ENCODE measurements at regions not wholly inside any gene's neighbourhood (a gene's known extent, or its start where the extent isn't known, plus 50 kb on each side); places are given as distances from the start of the nearest gene placed in this dataset.

- Histone ChIP-seq H3K27ac (no peak overlapping the region), H3K27me3 (peaks cover 15% of the 10 kb centered on the region), H3K4me3 (no peak overlapping the region), H3K36me3 (no peaks in the 10 kb centered on the region), H3K9me3 (no peaks in the 10 kb centered on the region), H3K4me1 (no peaks in the 10 kb centered on the region)
- in situ Hi-C loops (cut with MboI; ENCODE audit: low pct_ligation_motif_present in 1 of 4, low pct_unique_long_range_greater_than_20kb in 1 of 4, low sequenced_read_pairs in 3 of 4) (no loop called here), intact Hi-C loops (cut with DNase I; ENCODE audit: low total_unique reads) (no loop called here)
- TF ChIP-seq POLR2AphosphoS5 (IDR thresholded peaks at IDR 0.05) (no peak), EP300 (IDR thresholded peaks at IDR 0.05; ENCODE audit: low read depth) (no peak), POLR2A (IDR thresholded peaks at IDR 0.05) (no peak), CTCF (IDR thresholded peaks at IDR 0.05) (no peak)
- DNase-seq, result no peak
- WGBS, 2 donors (ENCODE audit: low coverage in 1 of 2), result 55 to 61% methylated on average over 5 of the region's 5 CpGs
Observed at GRCh38 chr16:7088711-7089110, 243.9 kb upstream of the RBFOX1 start.

- Histone ChIP-seq H3K36me3 (no peaks in the 10 kb centered on the region), H3K4me3 (no peak overlapping the region), H3K9me3 (no peaks in the 10 kb centered on the region), H3K27ac (no peak overlapping the region), H3K27me3 (peaks cover 15% of the 10 kb centered on the region), H3K4me1 (no peaks in the 10 kb centered on the region)
- in situ Hi-C loops (cut with MboI; ENCODE audit: low pct_ligation_motif_present in 1 of 4, low pct_unique_long_range_greater_than_20kb in 1 of 4, low sequenced_read_pairs in 3 of 4), result no loop called here
- 41 to 71% methylated on average over 8 to 18 of the region's 21 CpGs for WGBS, 2 donors (ENCODE audit: low coverage in 1 of 2)
- intact Hi-C loops (cut with DNase I; ENCODE audit: low total_unique reads), result no loop called here
- no peak for TF ChIP-seq POLR2A (IDR thresholded peaks at IDR 0.05)
- no peak for TF ChIP-seq EP300 (IDR thresholded peaks at IDR 0.05; ENCODE audit: low read depth)
- TF ChIP-seq POLR2AphosphoS5 (IDR thresholded peaks at IDR 0.05), result no peak
- TF ChIP-seq CTCF (IDR thresholded peaks at IDR 0.05), result no peak
- DNase-seq, result no peak
Observed at GRCh38 chr16:7086822-7087616, 245.6 kb upstream of the RBFOX1 start.

DNA sequence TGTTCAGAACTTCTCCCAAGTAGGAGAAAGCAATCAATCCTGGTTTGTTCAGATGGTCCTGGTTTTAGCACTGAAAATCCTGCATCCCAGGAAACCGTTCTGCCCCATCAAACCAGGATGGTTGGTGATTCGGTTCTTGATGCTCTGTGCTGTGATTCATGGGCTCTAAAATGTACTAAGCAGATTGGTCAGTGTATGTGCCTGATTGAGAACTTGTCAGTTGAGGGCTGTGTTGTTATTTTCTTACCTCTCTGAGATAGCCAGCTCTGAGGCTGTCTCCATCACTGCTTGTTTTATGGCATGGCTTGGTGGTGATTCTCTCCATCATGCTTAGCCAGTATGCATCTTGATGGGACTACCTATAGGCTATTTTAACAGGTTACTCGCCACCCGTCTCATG is 246.9 kb upstream of the RBFOX1 start:
- WGBS, 2 donors (ENCODE audit: low coverage in 1 of 2), result 64 to 80% methylated on average over 1 to 4 of the region's 4 CpGs
- Histone ChIP-seq H3K4me1 (no peaks in the 10 kb centered on the region), H3K9me3 (no peaks in the 10 kb centered on the region), H3K27me3 (peaks cover 15% of the 10 kb centered on the region), H3K4me3 (no peak overlapping the region), H3K27ac (no peak overlapping the region), H3K36me3 (no peaks in the 10 kb centered on the region)
- no peak for DNase-seq
- TF ChIP-seq CTCF (IDR thresholded peaks at IDR 0.05) (no peak), EP300 (IDR thresholded peaks at IDR 0.05; ENCODE audit: low read depth) (no peak), POLR2AphosphoS5 (IDR thresholded peaks at IDR 0.05) (no peak), POLR2A (IDR thresholded peaks at IDR 0.05) (no peak)
- intact Hi-C loops (cut with DNase I; ENCODE audit: low total_unique reads) (no loop called here), in situ Hi-C loops (cut with MboI; ENCODE audit: low pct_ligation_motif_present in 1 of 4, low pct_unique_long_range_greater_than_20kb in 1 of 4, low sequenced_read_pairs in 3 of 4) (no loop called here)

DNA sequence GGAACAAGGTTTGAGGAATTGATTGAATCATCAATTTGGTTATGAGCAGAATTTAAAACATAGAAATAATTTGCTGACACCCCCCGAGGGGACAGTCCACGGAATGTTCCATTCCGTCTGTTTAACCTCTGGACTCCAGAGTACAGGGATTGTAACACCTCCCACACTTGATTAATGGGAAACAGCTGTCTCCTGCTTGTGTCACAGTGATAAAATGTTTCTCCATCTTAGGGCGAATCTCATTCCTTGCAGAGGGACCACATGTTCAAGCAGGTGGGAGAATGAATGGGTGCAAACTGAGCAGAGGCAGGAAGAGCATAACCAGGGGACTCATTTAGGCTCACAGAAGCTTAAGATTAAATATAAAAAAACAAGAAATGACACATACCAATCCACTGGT is 249.5 kb upstream of the RBFOX1 start:
- no peak for TF ChIP-seq EP300 (IDR thresholded peaks at IDR 0.05; ENCODE audit: low read depth)
- TF ChIP-seq POLR2A (IDR thresholded peaks at IDR 0.05), result no peak
- TF ChIP-seq CTCF (IDR thresholded peaks at IDR 0.05), result no peak
- no peak for TF ChIP-seq POLR2AphosphoS5 (IDR thresholded peaks at IDR 0.05)
- WGBS, 2 donors (ENCODE audit: low coverage in 1 of 2), result 27 to 28% methylated on average over 4 of the region's 4 CpGs
- in situ Hi-C loops (cut with MboI; ENCODE audit: low pct_ligation_motif_present in 1 of 4, low pct_unique_long_range_greater_than_20kb in 1 of 4, low sequenced_read_pairs in 3 of 4), result no loop called here
- Histone ChIP-seq H3K4me3 (no peak overlapping the region), H3K4me1 (no peaks in the 10 kb centered on the region), H3K9me3 (no peaks in the 10 kb centered on the region), H3K27ac (no peak overlapping the region), H3K27me3 (peaks cover 7% of the 10 kb centered on the region), H3K36me3 (no peaks in the 10 kb centered on the region)
- no peak for DNase-seq
- intact Hi-C loops (cut with DNase I; ENCODE audit: low total_unique reads), result no loop called here

Measured in transverse colon (tissue), 4 donors.